Stimulated activated CD4-positive, alpha-beta T cell treated with anti-CD3 and anti-CD28 coated beads, Interleukin-15, amount 100 ng/mL, for 24 hours (primary cell): ENCODE measurements at regions not wholly inside any gene's neighbourhood (a gene's known extent, or its start where the extent isn't known, plus 50 kb on each side); places are given as distances from the start of the nearest gene placed in this dataset.
"Not testable (repeated sequence)": the region's sequence is repeated elsewhere in the genome, so short reads cannot be mapped to it uniquely, and the experiment has no call there.

Experiments used
- DNase-seq: peaks from one replicate; pipeline ENCODE4 v3.0.0-alpha.2; 2020

- DNase-seq: not testable (repeated sequence)
Measured at GRCh38 chr4:158407961-158408360, 113.7 kb upstream of the RXFP1 start.

GRCh38 chr4:158410272-158410671 is 111.4 kb upstream of the RXFP1 start:
- no peak for DNase-seq

- no peak for DNase-seq
Measured at GRCh38 chr4:158411269-158411668, 110.4 kb upstream of the RXFP1 start.

- DNase-seq: peak; percentile 7
Measured at GRCh38 chr4:158418679-158419078, 103.0 kb upstream of the RXFP1 start.

GRCh38 chr4:158420782-158421181 is 100.9 kb upstream of the RXFP1 start:
- DNase-seq: no peak

GRCh38 chr4:158422546-158422945 is 99.1 kb upstream of the RXFP1 start:
- no peak for DNase-seq

GRCh38 chr4:158428242-158428641 is 93.4 kb upstream of the RXFP1 start:
- DNase-seq: no peak

- DNase-seq: no peak
Measured at GRCh38 chr4:158442736-158443135, 78.9 kb upstream of the RXFP1 start.

- DNase-seq: no peak
Measured at GRCh38 chr4:158443731-158444130, 78.0 kb upstream of the RXFP1 start.

- DNase-seq: no peak
Measured at GRCh38 chr4:158444621-158445020, 77.1 kb upstream of the RXFP1 start.

GRCh38 chr4:158446106-158446505 is 75.6 kb upstream of the RXFP1 start:
- DNase-seq: no peak

GRCh38 chr4:158450741-158451140 is 70.9 kb upstream of the RXFP1 start:
- no peak for DNase-seq

GRCh38 chr4:158452116-158452515 is 69.6 kb upstream of the RXFP1 start:
- DNase-seq: not testable (repeated sequence)

GRCh38 chr4:158458271-158458895 is 63.3 kb upstream of the RXFP1 start:
- no peak for DNase-seq

GRCh38 chr4:158459085-158459820 is 62.4 kb upstream of the RXFP1 start:
- DNase-seq: no peak

- DNase-seq: no peak
Measured at GRCh38 chr4:158461336-158461735, 60.3 kb upstream of the RXFP1 start.

- no peak for DNase-seq
Measured at GRCh38 chr4:158462611-158463010, 59.1 kb upstream of the RXFP1 start.
